ENCODE measurements at regions not wholly inside any gene's neighbourhood (a gene's known extent, or its start where the extent isn't known, plus 50 kb on each side); places are given as distances from the start of the nearest gene placed in this dataset.

- no peak for TF ChIP-seq POLR2AphosphoS5 (IDR thresholded peaks at IDR 0.05; ENCODE audit: low read depth, low read length)
- TF ChIP-seq CHD7 (IDR thresholded peaks at IDR 0.05; ENCODE audit: insufficient replicate concordance, low read length) = no peak
- no peak for TF ChIP-seq YY1 (IDR thresholded peaks at IDR 0.05; ENCODE audit: low read depth, low read length)
- no peak for TF ChIP-seq TAF7 (optimal IDR thresholded peaks at IDR 0.05; ENCODE audit: borderline replicate concordance, low read depth, low read length)
- TF ChIP-seq EGR1 (IDR thresholded peaks at IDR 0.05; ENCODE audit: borderline replicate concordance, low read depth, low read length) = no peak
Observed at GRCh38 chr13:104937881-104938280, 1597.6 kb downstream of the EFNB2 start.
